ENCODE measurements at regions not wholly inside any gene's neighbourhood (a gene's known extent, or its start where the extent isn't known, plus 50 kb on each side); places are given as distances from the start of the nearest gene placed in this dataset.

- Mint-ChIP-seq H3K27me3 (ENCODE audit: low read depth, poor library complexity) (peaks cover 38% of the 10 kb centered on the region), H3K4me3 (no peak overlapping the region)
Measured at GRCh38 chrX:40460926-40461325, 119.8 kb upstream of the ATP6AP2 start.

GRCh38 chrX:40459571-40460158, 121.1 kb upstream of the ATP6AP2 start:
- no peaks in the 10 kb centered on the region for H3K36me3 Mint-ChIP-seq (ENCODE audit: low read depth)
- no peak overlapping the region for H3K4me3 Mint-ChIP-seq
- no peak for DNase-seq
- no peak overlapping the region for H3K27ac Mint-ChIP-seq
- H3K27me3 Mint-ChIP-seq (ENCODE audit: low read depth, poor library complexity), result peaks cover 31% of the 10 kb centered on the region
- no peaks in the 10 kb centered on the region for H3K4me1 Mint-ChIP-seq
- TF ChIP-seq CTCF (IDR thresholded peaks at IDR 0.05), result no peak
- H3K9me3 Mint-ChIP-seq, result peaks cover 46% of the 10 kb centered on the region

More at GRCh38 chrX:40460926-40461325, 119.8 kb upstream of the ATP6AP2 start:
- Mint-ChIP-seq H3K36me3 (ENCODE audit: low read depth) (no peaks in the 10 kb centered on the region), H3K4me1 (peaks cover 10% of the 10 kb centered on the region), H3K27ac (no peak overlapping the region), H3K9me3 (peaks cover 46% of the 10 kb centered on the region)
- no peak for DNase-seq
- TF ChIP-seq CTCF (IDR thresholded peaks at IDR 0.05), result no peak

- no peak overlapping the region for H3K4me3 Mint-ChIP-seq
- H3K27me3 Mint-ChIP-seq (ENCODE audit: low read depth, poor library complexity), result peaks cover 20% of the 10 kb centered on the region
- no peaks in the 10 kb centered on the region for H3K36me3 Mint-ChIP-seq (ENCODE audit: low read depth)
- peaks cover 51% of the 10 kb centered on the region for H3K9me3 Mint-ChIP-seq
- no peak for TF ChIP-seq CTCF (IDR thresholded peaks at IDR 0.05)
- H3K4me1 Mint-ChIP-seq, result no peaks in the 10 kb centered on the region
- no peak overlapping the region for H3K27ac Mint-ChIP-seq
- no peak for DNase-seq
Measured at GRCh38 chrX:40457406-40457805, 123.4 kb upstream of the ATP6AP2 start.

- no peaks in the 10 kb centered on the region for H3K36me3 Mint-ChIP-seq (ENCODE audit: low read depth)
- peaks cover 9% of the 10 kb centered on the region for H3K4me1 Mint-ChIP-seq
- DNase-seq, result no peak
- peaks cover 7% of the 10 kb centered on the region for H3K27me3 Mint-ChIP-seq (ENCODE audit: low read depth, poor library complexity)
- TF ChIP-seq CTCF (IDR thresholded peaks at IDR 0.05), result no peak
- no peak overlapping the region for H3K27ac Mint-ChIP-seq
- no peak overlapping the region for H3K4me3 Mint-ChIP-seq
- H3K9me3 Mint-ChIP-seq, result peaks cover 61% of the 10 kb centered on the region
Measured at GRCh38 chrX:40452031-40452430, 128.7 kb upstream of the ATP6AP2 start.

- no peak overlapping the region for H3K27ac Mint-ChIP-seq
- H3K4me1 Mint-ChIP-seq, result peaks cover 17% of the 10 kb centered on the region
- H3K4me3 Mint-ChIP-seq, result no peak overlapping the region
Measured at GRCh38 chrX:40449956-40450706, 130.6 kb upstream of the ATP6AP2 start.

More at GRCh38 chrX:40449956-40450706, 130.6 kb upstream of the ATP6AP2 start:
- DNase-seq, result no peak
- TF ChIP-seq CTCF (IDR thresholded peaks at IDR 0.05), result no peak
- peaks cover 7% of the 10 kb centered on the region for H3K27me3 Mint-ChIP-seq (ENCODE audit: low read depth, poor library complexity)
- H3K36me3 Mint-ChIP-seq (ENCODE audit: low read depth), result no peaks in the 10 kb centered on the region
- peaks cover 49% of the 10 kb centered on the region for H3K9me3 Mint-ChIP-seq

All from nephron progenitor cell (in vitro differentiated cells).